HG03159 (cell line): ENCODE measurements at regions not wholly inside any gene's neighbourhood (a gene's known extent, or its start where the extent isn't known, plus 50 kb on each side); places are given as distances from the start of the nearest gene placed in this dataset.

ENCODE experiments used
- ATAC-seq: cut with Tn5 transposase; IDR thresholded peaks from one replicate; pipeline ENCODE4 v1.9.1; 2021; ENCODE audit warnings: mild to moderate bottlenecking, moderate library complexity; ENCODE audit not compliant: unreplicated experiment

- no peak for ATAC-seq
Measured at GRCh38 chr4:167645358-167645757, 411.1 kb upstream of the SPOCK3 start.

GRCh38 chr4:167652267-167652666 is 418.0 kb upstream of the SPOCK3 start:
- ATAC-seq: no peak

- ATAC-seq: no peak
Measured at GRCh38 chr4:167688660-167689142, 403.6 kb upstream of the ANXA10 start.

- ATAC-seq: no peak
Measured at GRCh38 chr4:167702391-167702790, 389.9 kb upstream of the ANXA10 start.

- ATAC-seq: no peak
Measured at GRCh38 chr4:167711517-167711916, 380.8 kb upstream of the ANXA10 start.

- no peak for ATAC-seq
Measured at GRCh38 chr4:167713756-167714155, 378.6 kb upstream of the ANXA10 start.

GRCh38 chr4:167715176-167715575 is 377.2 kb upstream of the ANXA10 start:
- no peak for ATAC-seq

GRCh38 chr4:167717495-167717894 is 374.8 kb upstream of the ANXA10 start:
- ATAC-seq: no peak

GRCh38 chr4:167721617-167722486 is 370.5 kb upstream of the ANXA10 start:
- ATAC-seq: no peak

GRCh38 chr4:167722487-167722808 is 369.9 kb upstream of the ANXA10 start:
- no peak for ATAC-seq

- no peak for ATAC-seq
Measured at GRCh38 chr4:167724941-167725340, 367.4 kb upstream of the ANXA10 start.

- no peak for ATAC-seq
Measured at GRCh38 chr4:167730769-167731168, 361.6 kb upstream of the ANXA10 start.

GRCh38 chr4:167745024-167745687 is 347.2 kb upstream of the ANXA10 start:
- ATAC-seq: no peak

- ATAC-seq: no peak
Measured at GRCh38 chr4:167767281-167767680, 325.1 kb upstream of the ANXA10 start.

GRCh38 chr4:167774646-167775045 is 317.7 kb upstream of the ANXA10 start:
- no peak for ATAC-seq

- no peak for ATAC-seq
Measured at GRCh38 chr4:167775375-167775774, 317.0 kb upstream of the ANXA10 start.

GRCh38 chr4:167779280-167779679 is 313.1 kb upstream of the ANXA10 start:
- no peak for ATAC-seq

GRCh38 chr4:167779864-167780263 is 312.5 kb upstream of the ANXA10 start:
- no peak for ATAC-seq

- no peak for ATAC-seq
Measured at GRCh38 chr4:167784826-167785225, 307.5 kb upstream of the ANXA10 start.

- no peak for ATAC-seq
Measured at GRCh38 chr4:167785523-167785922, 306.8 kb upstream of the ANXA10 start.

- ATAC-seq: no peak
Measured at GRCh38 chr4:167786504-167786903, 305.8 kb upstream of the ANXA10 start.

- no peak for ATAC-seq
Measured at GRCh38 chr4:167787231-167787630, 305.1 kb upstream of the ANXA10 start.
